PC-9 (cell line): ENCODE measurements at regions not wholly inside any gene's neighbourhood (a gene's known extent, or its start where the extent isn't known, plus 50 kb on each side); places are given as distances from the start of the nearest gene placed in this dataset.

Experiments
- BruUV-seq: library from RNA; stranded (reverse); fragments of 400-500 nt; replicated peaks from 2 replicates; lab custom pipeline; 2021; lab: Mats Ljungman, UMichigan
- CTCF ChIA-PET: fragments of 300-600 bp; sonication (Branson Sonifier 250); formaldehyde crosslinking; loops from one replicate; lab custom pipeline; 2022; ENCODE audit warnings: antibody characterized with exemption; lab: Charles Lee
- POLR2A ChIA-PET: fragments of 300-600 bp; sonication (Branson Sonifier 250); formaldehyde crosslinking; loops from one replicate; lab custom pipeline; 2022; ENCODE audit warnings: antibody characterized with exemption; ENCODE audit not compliant: unreplicated experiment; lab: Charles Lee
- DNase-seq, 2 experiments: peaks; one replicate each; pipeline versions ENCODE4 v3.0.0 to v3.0.0-alpha.2; 2015 to 2022; ENCODE audit warnings: mixed read lengths in 1 of 2
- H2AFZ ChIP-seq: fragments of 200-600 bp; sonication (generic); 2 replicates; pipeline ENCODE4 v1.8.1; 2017; ENCODE audit warnings: antibody characterized with exemption
- H3F3A ChIP-seq: fragments of 200-600 bp; sonication (generic); 2 replicates; pipeline ENCODE4 v1.8.1; 2017; ENCODE audit warnings: antibody characterized with exemption, mild to moderate bottlenecking, low read depth; ENCODE audit not compliant: insufficient read depth
- H3K27ac ChIP-seq: fragments of 200-600 bp; sonication (generic); 2 replicates; pipeline ENCODE4 v1.6.1; 2016; ENCODE audit warnings: mixed run types
- H3K27me3 ChIP-seq: fragments of 200-600 bp; sonication (generic); 2 replicates; pipeline ENCODE4 v1.6.1; 2016; ENCODE audit warnings: low read depth, mixed run types; ENCODE audit not compliant: insufficient read depth
- H3K36me3 ChIP-seq: fragments of 200-600 bp; sonication (generic); 2 replicates; pipeline ENCODE4 v1.6.1; 2016; ENCODE audit warnings: low read depth, mixed run types
- H3K4me1 ChIP-seq: fragments of 200-600 bp; sonication (generic); replicated peaks from 2 replicates; pipeline ENCODE4 v1.6.1; 2016; ENCODE audit warnings: mixed run types; ENCODE audit not compliant: insufficient read depth
- H3K4me2 ChIP-seq: fragments of 200-600 bp; sonication (generic); 2 replicates; pipeline ENCODE4 v1.6.1; 2017; ENCODE audit warnings: mixed run types
- H3K4me3 ChIP-seq: fragments of 200-600 bp; sonication (generic); 2 replicates; pipeline ENCODE4 v1.6.1; 2016; ENCODE audit warnings: mixed run types
- H3K79me2 ChIP-seq: fragments of 200-600 bp; sonication (generic); 2 replicates; pipeline ENCODE4 v1.6.1; 2017; ENCODE audit warnings: low read depth, mixed run types
- H3K9me2 ChIP-seq: fragments of 200-600 bp; sonication (generic); 2 replicates; pipeline ENCODE4 v1.8.1; 2017; ENCODE audit warnings: mild to moderate bottlenecking; ENCODE audit not compliant: insufficient read depth
- H3K9me3 ChIP-seq: fragments of 200-600 bp; sonication (generic); 2 replicates; pipeline ENCODE4 v1.8.1; 2016; ENCODE audit warnings: low read depth; ENCODE audit not compliant: insufficient read depth
- H4K20me1 ChIP-seq: fragments of 200-600 bp; sonication (generic); 2 replicates; pipeline ENCODE4 v1.8.1; 2017; ENCODE audit not compliant: insufficient read depth
- CTCF ChIP-seq: fragments of 200-600 bp; sonication (generic); conservative IDR thresholded peaks from 2 replicates; pipeline ENCODE4 v1.6.1; 2017; ENCODE audit warnings: mixed run types, antibody characterized with exemption, mild to moderate bottlenecking, moderate library complexity
- EZH2 ChIP-seq: fragments of 200-600 bp; sonication (generic); IDR thresholded peaks from 2 replicates; pipeline ENCODE4 v1.8.0; 2017; ENCODE audit warnings: antibody characterized with exemption, low read depth
- intact Hi-C: fragments of 100-400 bp; cut with micrococcal nuclease; formaldehyde crosslinking; loops from one replicate; pipeline ENCODE4 v1.10.0; 2022; ENCODE audit not compliant: unreplicated experiment

- TF ChIP-seq EZH2 (no peak), CTCF (no peak)
Measured at GRCh38 chr6:144854654-144855053, 569.5 kb downstream of the UTRN start.

GRCh38 chr6:144855375-144855774 is 570.2 kb downstream of the UTRN start:
- Histone ChIP-seq H3K27me3 (no peaks in the 10 kb centered on the region), H3K9me3 (0 out of 2 replicates have a peak, but pooled peaks cover 3% of the 10 kb centered on the region), H4K20me1 (no peaks in the 10 kb centered on the region), H3K79me2 (no peaks in the 10 kb centered on the region), H3F3A (no peaks in the 10 kb centered on the region; the same call in 1 of the 2 replicates), H3K9me2 (no peaks in the 10 kb centered on the region), H3K27ac (no peak overlapping the region), H2AFZ (no peak overlapping the region), H3K4me2 (no peak overlapping the region), H3K36me3 (no peaks in the 10 kb centered on the region), H3K4me3 (no peak overlapping the region), H3K4me1 (no peaks in the 10 kb centered on the region)
- BruUV-seq, result no TSS peak
- intact Hi-C loops, result no loop called here
- TF ChIP-seq CTCF (no peak), EZH2 (no peak)
- POLR2A ChIA-PET, result interaction anchor here (0.6 kb wide), 1 partner anchor 42 kb away, joined by 3 read pairs; no protein-coding TSS in a partner anchor
- no peak for DNase-seq
- CTCF ChIA-PET, result no interaction called here

More at GRCh38 chr6:144854654-144855053, 569.5 kb downstream of the UTRN start:
- H4K20me1 ChIP-seq, result no peaks in the 10 kb centered on the region
- no peaks in the 10 kb centered on the region for H3K79me2 ChIP-seq
- intact Hi-C loops, result no loop called here
- no peak overlapping the region for H3K4me3 ChIP-seq
- no peak for DNase-seq
- H3K4me2 ChIP-seq, result no peak overlapping the region
- no peaks in the 10 kb centered on the region; the same call in 1 of the 2 replicates for H3F3A ChIP-seq
- ChIA-PET CTCF (no interaction called here), POLR2A (no interaction called here)
- H3K27me3 ChIP-seq, result no peaks in the 10 kb centered on the region
- H3K27ac ChIP-seq, result no peak overlapping the region
- BruUV-seq, result no TSS peak
- no peaks in the 10 kb centered on the region for H3K36me3 ChIP-seq
- H2AFZ ChIP-seq, result no peak overlapping the region
- H3K9me3 ChIP-seq, result 0 out of 2 replicates have a peak, but pooled peaks cover 3% of the 10 kb centered on the region
- H3K4me1 ChIP-seq, result no peaks in the 10 kb centered on the region
- no peaks in the 10 kb centered on the region for H3K9me2 ChIP-seq

GRCh38 chr6:144855812-144856531 is 570.8 kb downstream of the UTRN start:
- POLR2A ChIA-PET, result interaction anchor here (0.6 to 0.7 kb wide), 2 partner anchors 41 to 42 kb away, joined by 3 read pairs; no protein-coding TSS in a partner anchor

More at GRCh38 chr6:144855812-144856531, 570.8 kb downstream of the UTRN start:
- H3K9me3 ChIP-seq, result 0 out of 2 replicates have a peak, but pooled peaks cover 3% of the 10 kb centered on the region
- no peaks in the 10 kb centered on the region for H3K4me1 ChIP-seq
- TF ChIP-seq CTCF (no peak), EZH2 (no peak)
- BruUV-seq, result TSS peak; percentile 23
- intact Hi-C loops, result no loop called here
- H3K4me2 ChIP-seq, result no peak overlapping the region
- H3K36me3 ChIP-seq, result no peaks in the 10 kb centered on the region
- H3K27ac ChIP-seq, result no peak overlapping the region
- H3F3A ChIP-seq, result no peaks in the 10 kb centered on the region; the same call in 1 of the 2 replicates
- H2AFZ ChIP-seq, result no peak overlapping the region
- DNase-seq, result no peak
- no peaks in the 10 kb centered on the region for H3K79me2 ChIP-seq
- H4K20me1 ChIP-seq, result no peaks in the 10 kb centered on the region
- H3K4me3 ChIP-seq, result no peak overlapping the region
- H3K9me2 ChIP-seq, result no peaks in the 10 kb centered on the region
- H3K27me3 ChIP-seq, result no peaks in the 10 kb centered on the region
- CTCF ChIA-PET, result no interaction called here
